K562 (cell line): ENCODE measurements at regions not wholly inside any gene's neighbourhood (a gene's known extent, or its start where the extent isn't known, plus 50 kb on each side); places are given as distances from the start of the nearest gene placed in this dataset.

Experiments
- ATAC-seq: fragments of 200-7000 bp; cut with Tn5 transposase; 3 replicates; pipeline ENCODE4 v1.9.1; 2020; ENCODE audit warnings: moderate library complexity
- BruUV-seq: library from RNA; stranded (reverse); fragments of 400-500 nt; replicated peaks from 2 replicates; lab custom pipeline; 2021; lab: Mats Ljungman, UMichigan
- CTCF ChIA-PET: fragments of 300-600 bp; formaldehyde crosslinking; extraction: SDS; loops from one replicate; lab custom pipeline; 2021; ENCODE audit warnings: low intra/inter-chr PET ratio; lab: Yijun Ruan, JAX
- POLR2A ChIA-PET: fragments of 300-600, 350-650 bp; sonication (Branson Sonifier 250); formaldehyde crosslinking; extraction: SDS; loops from one replicate; lab custom pipeline; 2021; ENCODE audit warnings: antibody characterized with exemption, inconsistent platforms; lab: Yijun Ruan, JAX
- DNase-seq, 4 experiments: peaks; one replicate each; pipeline versions ENCODE4 v3.0.0 to v3.0.0-alpha.2; 2011 to 2018; ENCODE audit warnings: low spot score in 3 of 4, mixed read lengths in 3 of 4; ENCODE audit errors: extremely low read depth in 1 of 4
- FAIRE-seq: peaks from 2 replicates; lab custom pipeline; 2011; peaks lifted over from hg19 to GRCh38; lab: Jason Lieb, UNC
- H2AFZ ChIP-seq: 2 replicates; pipeline ENCODE4 v1.6.0; 2011; ENCODE audit warnings: low read depth, low read length, control low read depth, inconsistent platforms
- H3K27ac ChIP-seq: fragments of 200-600 bp; 3 replicates; pipeline ENCODE4 v1.8.0; 2011; ENCODE audit warnings: low read depth, mild to moderate bottlenecking, control low read depth, inconsistent platforms, low read length, moderate library complexity, mixed read lengths; ENCODE audit errors: extremely low read depth
- H3K27me3 ChIP-seq, 2 experiments: fragments of 300-600 bp in 1 of 2; 2 replicates in 1 of 2; 3 replicates in 1 of 2; pipeline versions ENCODE4 v1.6.0 to v1.8.0; 2011; ENCODE audit warnings: inconsistent platforms in 2 of 2, low read length in 2 of 2, mild to moderate bottlenecking in 1 of 2, mixed read lengths in 1 of 2, moderate library complexity in 1 of 2; ENCODE audit not compliant: control insufficient read depth in 2 of 2, insufficient read depth in 2 of 2
- H3K36me3 ChIP-seq: fragments of 300-600 bp; 3 replicates; pipeline ENCODE4 v1.8.0; 2011; ENCODE audit warnings: mild to moderate bottlenecking, low read length, inconsistent platforms; ENCODE audit not compliant: control insufficient read depth, insufficient read depth
- H3K4me1 ChIP-seq, 2 experiments: fragments of 200-600 bp in 1 of 2; replicated peaks in 1 of 2; 2 replicates in 1 of 2; 3 replicates in 1 of 2; pipeline versions ENCODE4 v1.5.1 to v1.8.0; 2011; ENCODE audit warnings: inconsistent platforms in 2 of 2, low read length in 2 of 2, mild to moderate bottlenecking in 1 of 2, mixed read lengths in 1 of 2, moderate library complexity in 1 of 2; ENCODE audit not compliant: control insufficient read depth in 2 of 2, insufficient read depth in 2 of 2
- H3K4me2 ChIP-seq: 2 replicates; pipeline ENCODE4 v1.6.1; 2011; ENCODE audit warnings: low read length, control low read depth, inconsistent platforms, mixed read lengths; ENCODE audit not compliant: insufficient read depth
- H3K4me3 ChIP-seq: fragments of 200-600 bp; sonication (generic), shearing (Covaris generic); 2 replicates; pipeline ENCODE4 v1.5.1; 2016; ENCODE audit warnings: control low read depth, inconsistent platforms
- H3K79me2 ChIP-seq: fragments of 200-600 bp; 3 replicates; pipeline ENCODE4 v1.8.0; 2011; ENCODE audit warnings: low read length, inconsistent platforms; ENCODE audit not compliant: control insufficient read depth, insufficient read depth
- H3K9ac ChIP-seq, 2 experiments: 2 replicates each; pipeline versions ENCODE4 v1.6.0 to v1.6.1; 2011; ENCODE audit warnings: low read depth in 2 of 2, low read length in 2 of 2, control low read depth in 1 of 2, inconsistent platforms in 1 of 2, mild to moderate bottlenecking in 1 of 2, mixed read lengths in 1 of 2; ENCODE audit not compliant: insufficient read depth in 1 of 2
- H3K9me1 ChIP-seq: one replicate; pipeline ENCODE4 v1.6.0; 2011; ENCODE audit warnings: inconsistent platforms, mild to moderate bottlenecking, low read length, moderate library complexity; ENCODE audit not compliant: control insufficient read depth, insufficient read depth
- H3K9me3 ChIP-seq: replicated peaks from 2 replicates; pipeline ENCODE4 v1.5.1; 2011; ENCODE audit warnings: low read depth, low read length, inconsistent platforms; ENCODE audit not compliant: control insufficient read depth, insufficient read depth
- H4K20me1 ChIP-seq: replicated peaks from 2 replicates; pipeline ENCODE4 v1.6.1; 2011; ENCODE audit warnings: low read length, inconsistent platforms, mixed read lengths; ENCODE audit not compliant: control insufficient read depth, insufficient read depth
- CHD7 ChIP-seq: fragments of 200-600 bp; sonication (generic); IDR thresholded peaks from one replicate; pipeline ENCODE4 v1.6.1; 2012; ENCODE audit warnings: mild to moderate bottlenecking, low read depth, low read length, inconsistent platforms
- GATA2 ChIP-seq: sonication (generic); formaldehyde crosslinking; IDR thresholded peaks from 2 replicates; pipeline ENCODE4 v1.4.0; 2020; ENCODE audit warnings: mild to moderate bottlenecking, missing genetic modification reagents
- MYNN ChIP-seq, 2 experiments: sonication (generic); formaldehyde crosslinking in 1 of 2; IDR thresholded peaks; 2 replicates each; pipeline versions ENCODE4 v1.5.0 to v1.6.1; 2016 to 2020; ENCODE audit warnings: antibody characterized with exemption in 1 of 2, missing genetic modification reagents in 1 of 2
- WGBS: fragments of 100-300 bp; shearing (Covaris generic); methylation state at CpG from one replicate; pipeline ENCODE4 v1.1.6; 2016; ENCODE audit warnings: low coverage, mixed read lengths; ENCODE audit not compliant: insufficient coverage; ENCODE audit errors: missing lambda C conversion rate; 5-methylcytosine and 5-hydroxymethylcytosine counted together
- in situ Hi-C: fragments of 300-500 bp; cut with MboI; formaldehyde crosslinking; loops from 4 replicates; pipeline ENCODE4 v1.15.0; 2018; ENCODE audit warnings: inconsistent platforms, mixed read lengths
- intact Hi-C: fragments of 100-400 bp; cut with micrococcal nuclease; formaldehyde crosslinking; loops from 2 replicates; pipeline ENCODE4 v1.14.2; 2022

- Histone ChIP-seq H3K27me3 (peaks cover 5 to 53% of the 10 kb centered on the region in 2 experiments; a peak in 4 of 5 replicates), H4K20me1 (no peaks in the 10 kb centered on the region), H3K9me1 (no peaks in the 10 kb centered on the region), H3K27ac (no peak overlapping the region), H3K4me2 (no peak overlapping the region), H3K4me1 (no peaks in the 10 kb centered on the region), H2AFZ (no peak overlapping the region), H3K36me3 (no peaks in the 10 kb centered on the region), H3K79me2 (no peaks in the 10 kb centered on the region), H3K9ac (no peak overlapping the region), H3K9me3 (no peaks in the 10 kb centered on the region), H3K4me3 (no peak overlapping the region)
- ATAC-seq (no peak), DNase-seq (no peak), FAIRE-seq (no peak)
- 0% methylated on average over 16 of the region's 16 CpGs for WGBS
- ChIA-PET POLR2A (interaction anchor here (0.5 kb wide), 1 partner anchor 784 kb away, joined by 3 read pairs; no protein-coding TSS in a partner anchor), CTCF (no interaction called here)
- no TSS peak for BruUV-seq
- in situ Hi-C loops (no loop called here), intact Hi-C loops (no loop called here)
- TF ChIP-seq CHD7 (no peak), MYNN (IDR thresholded peaks at IDR 0.05) (no peak), MYNN (CRISPR knock-in tag; IDR thresholded peaks at IDR 0.05) (no peak), GATA2 (no peak)
Measured at GRCh38 chr3:44031387-44032380, 210.0 kb upstream of the TOPAZ1 start.
